Calu3 (cell line): ENCODE measurements at regions not wholly inside any gene's neighbourhood (a gene's known extent, or its start where the extent isn't known, plus 50 kb on each side); places are given as distances from the start of the nearest gene placed in this dataset.

Source experiments
- BruUV-seq: library from RNA; stranded (reverse); fragments of 400-500 nt; replicated peaks from 2 replicates; lab custom pipeline; 2021; lab: Mats Ljungman, UMichigan
- CTCF ChIA-PET: fragments of 300-600 bp; sonication (Branson Sonifier 250); formaldehyde crosslinking; loops from one replicate; lab custom pipeline; 2022; ENCODE audit warnings: antibody characterized with exemption; lab: Charles Lee
- DNase-seq: peaks from one replicate; pipeline ENCODE4 v3.0.0; 2022
- H3K27ac Mint-ChIP-seq: one replicate; pipeline ENCODE4 v1.8.0; 2022; ENCODE audit warnings: mixed read lengths; ENCODE audit not compliant: unreplicated experiment
- H3K27me3 Mint-ChIP-seq: one replicate; pipeline ENCODE4 v1.8.0; 2022; ENCODE audit warnings: mixed read lengths; ENCODE audit not compliant: unreplicated experiment
- H3K36me3 Mint-ChIP-seq: one replicate; pipeline ENCODE4 v1.8.0; 2022; ENCODE audit warnings: mild to moderate bottlenecking, moderate library complexity, mixed read lengths; ENCODE audit not compliant: insufficient read depth, unreplicated experiment
- H3K4me1 Mint-ChIP-seq: one replicate; pipeline ENCODE4 v1.8.0; 2022; ENCODE audit warnings: mild to moderate bottlenecking, low read depth, mixed read lengths; ENCODE audit not compliant: unreplicated experiment
- H3K4me3 Mint-ChIP-seq: one replicate; pipeline ENCODE4 v1.8.0; 2022; ENCODE audit warnings: mild to moderate bottlenecking, low read depth, moderate library complexity, mixed read lengths; ENCODE audit not compliant: unreplicated experiment
- H3K9me3 Mint-ChIP-seq: one replicate; pipeline ENCODE4 v1.8.0; 2022; ENCODE audit warnings: low read depth, mixed read lengths; ENCODE audit not compliant: unreplicated experiment
- CTCF ChIP-seq: fragments of 200-600 bp; IDR thresholded peaks from one replicate; pipeline ENCODE4 v1.8.0; 2022; ENCODE audit warnings: antibody characterized with exemption; ENCODE audit not compliant: unreplicated experiment
- intact Hi-C: fragments of 100-400 bp; cut with micrococcal nuclease; formaldehyde crosslinking; loops from one replicate; pipeline ENCODE4 v1.10.0; 2022; ENCODE audit not compliant: unreplicated experiment

- Mint-ChIP-seq H3K27ac (no peak overlapping the region), H3K27me3 (no peaks in the 10 kb centered on the region), H3K4me1 (no peaks in the 10 kb centered on the region), H3K4me3 (no peak overlapping the region), H3K9me3 (peaks cover 2% of the 10 kb centered on the region), H3K36me3 (no peaks in the 10 kb centered on the region)
- BruUV-seq = no TSS peak
- no peak for DNase-seq
- intact Hi-C loops = no loop called here
- no peak for TF ChIP-seq CTCF
- CTCF ChIA-PET = interaction anchor here (0.8 to 0.9 kb wide), 2 partner anchors 34 to 48 kb away, joined by 4 to 5 read pairs; no protein-coding TSS in a partner anchor
Observed at GRCh38 chr6:102407886-102408741, 1014.6 kb downstream of the GRIK2 start.

GRCh38 chr6:102405860-102406259, 1012.4 kb downstream of the GRIK2 start:
- intact Hi-C loops = no loop called here
- Mint-ChIP-seq H3K9me3 (peaks cover 2% of the 10 kb centered on the region), H3K27me3 (no peaks in the 10 kb centered on the region), H3K36me3 (no peaks in the 10 kb centered on the region), H3K27ac (no peak overlapping the region), H3K4me1 (no peaks in the 10 kb centered on the region), H3K4me3 (no peak overlapping the region)
- CTCF ChIA-PET = no interaction called here
- no TSS peak for BruUV-seq
- DNase-seq = no peak
- TF ChIP-seq CTCF = no peak

- CTCF ChIA-PET = no interaction called here
- H3K36me3 Mint-ChIP-seq = no peaks in the 10 kb centered on the region
- peaks cover 2% of the 10 kb centered on the region for H3K9me3 Mint-ChIP-seq
- no peak for DNase-seq
- TF ChIP-seq CTCF = no peak
- no peaks in the 10 kb centered on the region for H3K4me1 Mint-ChIP-seq
- H3K27ac Mint-ChIP-seq = no peak overlapping the region
- H3K4me3 Mint-ChIP-seq = no peak overlapping the region
- intact Hi-C loops = no loop called here
- BruUV-seq = no TSS peak
- H3K27me3 Mint-ChIP-seq = no peaks in the 10 kb centered on the region
Observed at GRCh38 chr6:102402635-102403329, 1009.3 kb downstream of the GRIK2 start.

- H3K4me1 Mint-ChIP-seq = no peaks in the 10 kb centered on the region
- intact Hi-C loops = no loop called here
- no peaks in the 10 kb centered on the region for H3K27me3 Mint-ChIP-seq
- H3K27ac Mint-ChIP-seq = no peak overlapping the region
- H3K9me3 Mint-ChIP-seq = no peaks in the 10 kb centered on the region
- CTCF ChIA-PET = no interaction called here
- no TSS peak for BruUV-seq
- no peak overlapping the region for H3K4me3 Mint-ChIP-seq
- no peak for TF ChIP-seq CTCF
- H3K36me3 Mint-ChIP-seq = no peaks in the 10 kb centered on the region
- DNase-seq = no peak
Observed at GRCh38 chr6:102398788-102399390, 1005.4 kb downstream of the GRIK2 start.
